ENCODE measurements at regions not wholly inside any gene's neighbourhood (a gene's known extent, or its start where the extent isn't known, plus 50 kb on each side); places are given as distances from the start of the nearest gene placed in this dataset.

DNA sequence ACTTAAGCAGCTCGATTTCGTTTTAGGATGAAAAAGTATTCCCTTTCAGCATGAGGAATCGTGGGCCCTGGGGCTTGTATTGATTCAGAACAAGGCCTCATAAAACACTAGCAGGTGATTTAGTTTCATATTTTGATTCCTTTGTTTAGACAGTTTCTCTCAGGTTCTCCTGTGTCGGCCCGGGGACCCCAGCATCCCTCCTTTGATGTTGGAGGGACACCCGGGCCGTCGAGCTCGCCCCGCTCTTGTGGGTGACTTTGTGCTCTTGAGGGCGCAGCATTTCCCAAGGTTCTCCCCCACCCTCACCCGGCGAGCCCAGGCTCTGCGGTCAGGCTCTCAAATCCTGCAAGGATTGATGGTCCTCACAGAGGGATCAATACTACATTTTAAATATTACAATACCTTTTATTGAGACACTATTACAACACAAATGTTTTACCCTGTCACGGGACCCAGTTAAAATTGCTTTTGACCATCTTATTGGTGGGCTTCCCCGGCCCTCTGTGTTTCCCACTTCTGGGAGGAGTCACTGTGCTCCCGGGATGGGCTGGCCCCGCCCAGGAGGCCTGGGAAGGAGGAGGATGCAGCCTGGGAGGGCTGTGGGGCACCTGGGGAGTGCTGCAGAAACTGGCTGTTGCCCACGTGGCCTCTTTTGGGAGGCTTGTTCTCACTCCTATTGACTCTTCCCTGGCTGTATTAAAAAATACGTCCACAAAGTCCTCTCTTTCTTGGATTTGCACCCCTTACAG lies 222.6 kb downstream of the INSIG2 start:
- no peak for DNase-seq

DNA sequence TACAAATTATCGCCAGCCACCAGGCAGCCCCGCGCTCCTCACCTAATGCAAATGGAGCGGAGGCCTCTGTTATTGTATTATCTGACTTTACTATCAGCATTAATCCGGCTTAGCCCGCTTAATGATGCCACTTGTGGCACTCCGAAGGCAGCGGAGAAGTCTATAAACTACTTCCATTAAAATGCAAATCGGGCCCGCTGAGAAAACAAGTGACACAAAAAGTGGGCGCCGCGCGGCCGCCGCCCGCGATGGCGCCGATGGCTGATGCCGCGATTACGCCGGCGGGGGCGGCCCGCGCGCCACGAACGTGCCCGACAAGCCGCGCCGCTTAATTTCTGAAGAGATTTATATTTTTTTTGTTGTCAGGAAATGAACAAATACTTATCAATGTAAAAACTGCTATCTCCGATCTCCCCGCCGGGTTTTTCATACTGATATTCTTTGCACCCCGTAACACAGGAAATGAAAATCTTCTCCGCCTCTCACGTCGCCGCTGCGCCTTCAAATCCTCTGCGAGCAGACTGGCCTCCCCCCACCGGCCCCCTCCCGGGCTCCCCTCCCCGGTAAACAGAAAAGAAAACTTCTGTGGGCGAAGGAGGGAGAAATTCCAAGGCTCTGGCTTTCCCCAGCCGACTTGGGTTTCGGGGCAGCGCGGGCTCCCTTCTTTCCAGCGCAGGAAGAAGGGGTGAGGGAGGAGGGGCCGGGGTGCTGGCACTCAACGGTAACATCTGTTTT lies 221.8 kb downstream of the INSIG2 start:
- peak; percentile 64 for DNase-seq

DNA sequence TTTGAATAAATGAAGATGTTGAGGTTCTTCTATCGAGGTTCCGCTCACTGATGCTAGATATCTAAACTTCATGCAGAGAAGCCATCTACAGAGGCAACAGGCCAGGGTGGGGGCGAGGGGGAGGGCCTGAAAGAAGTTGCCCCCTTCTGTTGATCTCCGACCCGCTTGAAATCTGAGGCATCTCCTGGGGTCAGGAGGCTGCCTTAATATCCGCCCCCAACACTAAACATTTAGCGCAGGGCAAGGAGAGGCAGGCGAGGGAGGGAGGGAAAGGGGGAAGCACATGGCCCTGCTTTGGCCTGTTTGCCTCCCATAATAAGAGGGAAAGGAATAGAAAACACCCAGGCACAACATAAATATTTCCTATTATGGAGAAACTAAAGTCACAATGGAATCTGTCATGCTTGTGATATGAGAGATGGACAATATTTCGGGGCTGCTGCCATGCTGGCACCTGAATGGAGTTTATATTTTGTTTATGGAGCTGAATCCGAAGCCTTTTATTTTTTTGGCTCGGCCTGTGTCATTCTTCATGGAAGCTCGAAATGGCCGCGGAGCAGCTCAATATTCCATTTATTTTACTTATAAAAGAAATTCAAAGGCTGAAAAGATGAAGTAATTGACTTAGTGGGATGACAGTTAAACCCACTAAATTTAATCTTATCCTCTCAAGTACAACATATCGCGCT lies 221.1 kb downstream of the INSIG2 start:
- DNase-seq, result no peak

DNA sequence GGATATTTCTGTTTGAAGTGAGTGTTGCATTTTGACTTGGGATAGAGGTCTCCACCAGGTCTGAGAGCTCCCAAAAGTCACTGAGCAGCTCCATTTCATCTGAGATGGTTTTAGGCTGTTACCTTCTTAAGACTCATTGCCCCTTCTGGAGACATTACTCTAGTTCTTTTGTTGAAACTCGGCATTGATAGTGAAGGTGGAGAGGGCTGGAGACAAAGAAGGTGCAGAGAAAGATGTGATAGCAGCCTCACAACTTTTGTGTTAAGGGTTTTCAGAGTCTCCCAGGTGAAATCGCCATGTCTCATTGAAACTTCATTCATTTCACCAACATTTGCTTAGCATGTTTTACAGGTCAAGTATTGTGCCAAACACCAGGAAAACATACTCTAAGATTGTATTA lies 219.6 kb downstream of the INSIG2 start:
- no peak for DNase-seq

DNA sequence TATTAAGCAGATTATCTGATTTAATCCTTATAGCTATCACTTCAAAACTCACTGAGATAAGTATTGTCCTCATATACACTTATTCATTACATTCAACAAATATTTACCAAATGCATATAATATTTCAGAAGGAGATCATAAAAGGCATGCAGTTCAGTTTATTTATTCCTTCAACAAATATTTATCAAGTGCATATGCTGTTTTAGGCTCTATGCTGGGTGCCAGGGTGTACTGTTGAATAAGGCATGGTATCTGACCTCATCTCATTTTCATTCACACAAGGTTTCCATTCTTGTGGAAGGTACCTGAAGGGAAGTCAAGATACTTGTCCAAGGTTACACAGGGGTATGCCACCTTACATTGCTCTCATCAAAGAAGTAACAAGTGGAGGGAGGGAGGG lies 213.0 kb downstream of the INSIG2 start:
- DNase-seq, result no peak

DNA sequence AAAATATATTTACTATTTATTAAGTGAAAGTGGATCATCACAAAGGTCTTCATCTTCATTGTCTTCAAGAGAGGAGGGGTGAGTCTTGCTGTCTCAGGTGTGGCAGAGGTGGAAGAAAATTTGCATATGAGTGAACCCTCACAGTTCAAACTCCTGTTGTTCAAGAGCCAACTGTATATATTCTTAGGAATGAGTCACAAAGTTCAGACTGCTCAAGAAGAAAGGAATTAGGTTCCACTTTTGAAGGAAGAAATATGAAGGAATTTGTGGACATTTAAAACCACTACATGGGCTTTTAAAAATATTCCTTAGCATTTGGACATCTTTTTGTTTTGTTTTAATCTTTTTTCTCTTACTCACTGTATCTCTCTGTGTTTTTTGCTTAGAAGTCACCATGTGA lies 212.6 kb downstream of the INSIG2 start:
- no peak for DNase-seq

DNA sequence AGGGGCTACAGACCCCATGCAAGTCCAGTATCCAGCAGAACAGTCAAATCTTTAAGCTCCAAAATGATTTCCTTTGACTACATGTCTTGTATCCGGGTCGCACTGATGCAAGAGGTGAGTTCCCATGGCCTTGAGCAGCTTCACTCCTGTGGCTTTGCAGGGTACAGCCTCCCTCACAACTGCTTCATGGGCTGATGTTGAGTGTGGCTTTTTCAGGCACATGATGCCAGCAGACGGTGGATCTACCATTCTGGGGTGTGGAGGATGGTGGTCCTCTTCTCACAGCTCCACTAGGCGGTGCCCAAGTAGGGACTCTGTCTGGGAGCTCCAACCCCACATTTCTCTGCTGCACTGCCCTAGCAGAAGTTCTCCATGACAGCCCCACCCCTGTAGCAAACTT lies 208.4 kb downstream of the INSIG2 start:
- DNase-seq, result no peak

DNA sequence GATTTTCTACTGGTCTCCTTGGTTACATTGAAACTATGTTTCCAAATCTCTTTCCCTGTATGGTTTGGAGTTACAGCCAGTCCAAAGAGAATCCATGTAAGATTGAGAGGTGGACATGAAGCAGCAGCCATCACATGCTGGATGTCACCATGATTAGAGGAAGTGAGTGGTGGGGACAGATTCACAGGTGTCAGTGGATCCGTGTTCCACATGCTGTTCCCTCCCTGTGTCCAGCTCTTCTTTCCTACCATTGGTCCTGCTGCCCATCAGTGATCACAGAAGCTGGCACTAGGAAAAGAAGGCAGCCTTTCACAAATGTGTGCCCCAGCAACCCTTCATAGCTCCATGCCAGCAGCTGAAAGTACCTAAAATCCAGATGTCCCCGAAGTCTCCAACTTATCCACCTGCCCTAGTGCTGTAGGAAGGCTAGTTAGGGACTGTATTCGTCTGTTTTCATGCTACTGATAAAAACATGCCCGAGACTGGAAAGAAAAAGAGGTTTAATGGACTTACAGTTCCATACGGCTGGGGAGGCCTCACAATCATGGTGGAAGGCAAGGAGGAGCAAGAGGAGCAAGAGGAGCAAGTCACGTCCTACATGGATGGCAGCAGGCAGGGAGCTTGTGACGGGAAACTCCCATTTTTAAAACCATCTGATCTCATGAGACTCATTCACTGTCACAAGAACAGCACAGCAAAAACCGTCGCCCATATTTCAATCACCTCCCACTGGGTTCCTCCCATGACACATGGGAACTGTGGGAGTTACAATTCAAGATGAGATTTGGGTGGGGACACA lies 207.5 kb downstream of the INSIG2 start:
- DNase-seq, result no peak

DNA sequence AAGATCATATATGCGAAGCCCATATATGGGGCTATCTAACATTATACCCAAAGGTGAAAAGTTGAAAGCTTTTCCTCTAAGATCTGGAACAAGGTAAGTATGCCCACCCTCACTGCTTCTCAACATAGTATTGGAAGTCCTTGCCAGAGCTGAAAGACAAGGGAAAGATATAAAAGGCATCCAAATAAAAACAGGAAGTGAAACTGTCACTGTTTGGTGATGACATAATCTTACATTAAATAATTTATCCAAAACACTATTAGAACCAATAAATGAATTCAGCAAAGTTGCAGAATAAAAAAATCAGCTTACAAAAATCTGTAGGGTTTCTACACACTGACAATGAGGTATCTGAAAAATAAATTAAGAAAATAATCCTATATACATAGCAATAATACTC lies 205.8 kb downstream of the INSIG2 start:
- DNase-seq, result no peak

DNA sequence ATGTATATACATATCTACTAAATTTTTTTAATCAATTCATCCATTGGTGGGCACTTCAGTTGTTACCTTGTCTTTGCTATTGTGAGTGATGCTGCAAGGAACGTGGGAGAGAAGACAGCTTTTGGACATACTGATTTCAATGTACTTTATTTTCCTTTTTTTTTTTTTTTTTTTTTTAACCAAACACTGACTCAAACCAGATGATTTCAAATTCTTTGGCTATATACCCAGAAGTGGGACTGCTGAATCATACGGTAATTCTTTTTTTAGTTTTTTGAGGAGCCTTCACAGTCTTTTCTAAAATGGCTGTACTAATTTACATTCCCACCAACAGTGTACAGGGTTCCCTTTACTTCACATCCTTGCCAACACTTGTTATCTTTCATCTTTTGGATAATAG lies 204.7 kb downstream of the INSIG2 start:
- DNase-seq, result no peak

DNA sequence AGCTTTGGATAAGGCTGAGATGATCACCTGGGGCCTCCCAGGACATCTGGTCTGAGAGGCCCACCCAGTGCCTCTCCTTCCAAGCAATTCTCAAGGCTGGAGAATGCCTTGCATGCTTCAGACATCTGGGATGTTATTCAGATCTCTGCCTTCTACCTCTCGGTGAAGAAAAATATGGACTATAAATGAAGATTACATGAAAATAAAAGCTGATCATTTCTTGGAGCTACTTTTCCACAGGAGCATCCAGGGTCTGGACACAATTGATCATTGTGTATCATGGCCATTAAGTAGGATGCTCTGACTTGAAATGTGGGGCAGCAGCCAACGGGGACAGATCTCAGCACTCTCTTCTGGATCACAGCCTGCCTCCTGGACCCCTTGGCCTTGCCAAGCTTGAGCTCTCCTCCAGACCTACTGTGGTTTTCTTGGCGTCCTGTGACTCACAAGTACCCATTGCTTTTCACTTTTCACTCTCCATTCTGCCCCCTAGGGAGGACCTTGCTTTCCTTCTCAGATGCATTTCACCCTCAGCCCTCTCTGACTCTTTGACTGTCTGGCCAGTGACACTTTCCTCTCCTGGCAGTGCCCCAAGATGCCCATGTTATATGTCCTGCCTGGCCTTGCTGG lies 203.1 kb downstream of the INSIG2 start:
- no peak for DNase-seq

DNA sequence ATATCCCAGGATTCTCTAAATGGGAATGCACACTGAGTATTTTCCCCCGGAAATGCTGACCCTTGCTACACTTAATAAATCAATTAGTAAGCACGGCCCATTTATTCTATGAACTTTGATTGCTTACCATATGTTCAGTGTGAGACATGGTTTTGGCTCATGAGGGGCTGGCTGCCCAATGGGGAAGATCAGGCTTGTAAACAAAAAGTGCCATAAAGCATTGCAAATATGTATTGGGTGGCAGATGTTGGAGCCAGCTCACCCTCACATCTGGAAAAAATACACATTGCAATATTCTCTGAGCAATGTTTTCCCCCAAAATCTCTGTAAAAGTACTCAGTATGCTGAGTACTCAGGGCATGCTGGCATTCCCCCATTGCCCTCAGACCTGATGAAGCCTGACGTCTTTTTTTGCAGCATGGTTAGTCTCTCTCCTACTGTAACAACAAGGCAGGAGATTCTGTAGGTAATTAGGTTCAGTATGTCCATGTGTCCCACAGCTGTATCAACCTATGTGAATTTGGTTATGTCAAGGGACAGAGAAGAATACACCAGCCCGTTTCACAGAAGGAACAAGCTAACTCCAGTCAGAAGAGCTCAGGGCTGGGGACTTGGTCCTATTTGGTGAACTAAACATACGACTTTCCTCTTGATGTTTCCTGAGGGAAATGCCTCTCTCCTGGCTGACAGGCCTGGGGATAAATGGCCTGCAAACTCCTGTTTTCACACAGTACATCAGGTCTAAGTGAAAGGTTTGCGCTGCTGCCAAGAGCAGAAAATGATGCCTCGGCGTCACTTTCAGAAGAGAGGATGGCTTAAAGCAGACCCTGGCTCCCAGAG lies 202.4 kb downstream of the INSIG2 start:
- no peak for DNase-seq

DNA sequence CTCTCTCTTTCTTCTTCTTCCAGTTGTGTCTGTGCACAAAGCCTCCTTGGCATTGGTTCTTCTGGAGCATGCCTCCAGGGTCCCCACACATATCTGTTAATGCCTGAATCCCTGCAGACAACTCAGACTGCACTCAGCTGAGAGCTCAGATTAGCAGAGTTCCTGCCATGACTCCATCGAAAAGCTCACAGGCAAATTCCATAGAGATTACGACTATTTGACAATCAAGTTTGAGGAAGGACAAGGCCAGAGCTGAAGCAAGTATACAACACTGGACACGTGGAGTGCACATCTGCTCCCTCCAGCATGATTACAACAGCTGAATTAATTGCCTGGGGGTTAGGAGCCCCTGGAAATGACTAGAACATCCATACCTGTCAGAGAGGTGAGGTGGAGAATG lies 190.7 kb downstream of the INSIG2 start:
- no peak for DNase-seq

DNA sequence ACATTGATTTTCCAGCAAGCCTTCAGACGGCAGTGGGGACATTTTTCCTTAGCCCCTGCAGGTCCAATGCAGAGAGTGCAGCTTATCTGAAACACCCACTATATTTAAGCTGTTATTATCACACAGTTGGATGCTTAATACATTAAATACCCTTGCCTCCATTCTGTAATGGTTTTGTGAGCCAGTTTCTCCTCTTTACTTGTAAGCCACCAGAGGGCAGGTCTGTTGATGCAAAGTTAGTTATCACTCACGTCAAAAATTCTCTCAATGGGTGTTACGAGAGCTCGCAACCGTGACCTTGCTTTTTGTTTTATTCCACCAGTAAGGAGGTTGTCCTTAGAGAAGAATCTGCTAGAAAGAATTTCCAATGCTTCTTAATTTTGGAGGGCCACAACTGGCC lies 189.8 kb downstream of the INSIG2 start:
- DNase-seq, result no peak

DNA sequence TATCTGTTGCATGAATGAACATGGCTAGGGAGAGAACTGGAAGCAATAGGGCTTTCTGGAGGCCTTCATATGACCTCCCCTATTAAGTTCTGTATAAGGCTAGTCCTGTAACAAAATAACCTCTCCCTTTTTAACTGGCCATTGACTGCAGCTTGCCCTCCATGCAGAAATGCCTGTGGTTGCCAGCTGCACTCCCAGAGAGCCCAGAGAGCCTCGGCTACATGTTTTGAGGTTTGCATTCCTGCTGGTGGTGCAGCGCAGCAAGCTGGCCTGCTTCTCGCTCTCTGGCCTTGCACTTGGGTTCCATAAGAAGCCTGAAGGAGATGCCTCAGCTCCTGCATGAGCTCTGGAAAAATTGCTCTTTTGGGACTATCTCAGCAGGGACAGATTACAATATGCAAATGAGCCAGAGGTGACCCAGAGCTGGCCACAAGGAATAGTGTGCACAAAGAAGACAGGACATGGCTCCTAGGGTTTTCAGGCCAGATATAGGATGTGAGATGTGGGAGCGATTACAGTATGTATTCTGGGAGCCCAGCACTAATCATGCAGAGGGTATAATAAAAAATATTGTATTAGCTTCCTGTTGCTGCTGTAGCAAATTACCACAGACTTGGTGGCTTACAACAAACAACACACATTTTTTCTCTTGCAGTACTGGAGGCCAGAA lies 186.7 kb downstream of the INSIG2 start:
- no peak for DNase-seq

DNA sequence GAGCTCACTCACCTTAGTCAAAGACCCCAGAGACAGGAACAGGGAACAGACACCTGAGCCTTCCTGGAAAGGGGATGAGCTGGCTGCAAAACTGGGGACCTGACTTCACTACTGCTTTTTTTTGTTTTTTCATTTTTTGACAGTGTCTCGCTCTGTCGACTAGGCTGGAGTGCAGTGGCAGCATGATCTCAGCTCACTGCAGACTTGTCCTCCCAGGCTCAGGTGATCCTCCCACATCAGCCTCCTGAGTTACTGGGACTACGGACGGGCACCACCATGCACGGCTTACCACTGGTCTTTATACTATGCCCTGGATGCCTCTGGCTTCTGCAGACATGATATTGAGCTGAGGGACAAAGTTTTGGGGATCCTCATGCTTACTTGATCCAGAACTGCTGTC lies 184.1 kb downstream of the INSIG2 start:
- DNase-seq, result no peak

DNA sequence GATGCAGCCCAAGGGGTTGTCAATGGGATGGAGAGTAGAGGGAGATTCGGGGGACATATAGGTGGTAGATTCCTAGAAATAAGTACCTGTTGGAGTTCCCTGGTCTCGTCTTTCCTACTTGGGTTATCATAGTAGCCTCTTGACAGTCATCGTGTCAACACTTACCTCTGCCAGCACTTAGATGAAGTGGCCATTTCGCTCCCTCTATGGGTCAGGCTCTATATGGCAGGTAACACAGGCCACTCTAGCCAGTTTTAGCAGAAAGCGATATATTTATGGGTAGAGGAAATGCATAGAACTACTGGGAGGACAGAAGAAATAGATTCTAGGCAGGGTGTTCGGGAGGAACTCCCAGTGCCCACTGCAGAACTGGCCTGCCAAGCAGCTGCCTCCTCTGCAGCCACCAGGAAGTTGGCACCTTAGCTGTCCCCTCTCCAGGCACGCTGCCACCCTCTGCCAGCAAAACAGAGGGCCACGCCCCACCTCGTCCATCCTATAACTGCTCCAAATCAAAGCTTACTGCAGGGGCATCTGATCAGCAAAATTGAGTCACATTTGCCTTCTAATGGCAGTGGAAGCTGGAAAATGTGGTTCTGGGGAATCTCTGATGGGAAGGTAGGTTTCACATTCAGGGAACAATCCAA lies 181.3 kb downstream of the INSIG2 start:
- DNase-seq, result no peak

DNA sequence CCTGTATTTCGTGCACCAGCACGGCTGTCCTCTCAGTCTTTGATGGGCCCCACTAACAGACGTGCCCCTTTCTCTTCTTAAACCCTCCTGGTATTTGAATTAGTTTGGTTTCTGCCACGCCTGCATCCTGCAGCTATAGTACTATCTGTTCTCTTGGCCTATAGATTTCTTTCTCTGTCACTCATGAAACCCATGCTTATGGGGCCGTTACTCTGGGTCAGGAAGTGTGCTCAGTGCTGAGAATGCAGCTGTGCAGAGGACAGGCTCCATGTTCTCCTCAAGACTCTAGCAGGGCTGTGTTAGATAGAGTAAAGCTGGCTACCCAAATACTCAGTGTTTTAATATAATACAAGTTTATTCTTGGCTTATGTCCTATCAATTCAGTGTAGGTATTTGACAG lies 180.0 kb downstream of the INSIG2 start:
- no peak for DNase-seq

DNA sequence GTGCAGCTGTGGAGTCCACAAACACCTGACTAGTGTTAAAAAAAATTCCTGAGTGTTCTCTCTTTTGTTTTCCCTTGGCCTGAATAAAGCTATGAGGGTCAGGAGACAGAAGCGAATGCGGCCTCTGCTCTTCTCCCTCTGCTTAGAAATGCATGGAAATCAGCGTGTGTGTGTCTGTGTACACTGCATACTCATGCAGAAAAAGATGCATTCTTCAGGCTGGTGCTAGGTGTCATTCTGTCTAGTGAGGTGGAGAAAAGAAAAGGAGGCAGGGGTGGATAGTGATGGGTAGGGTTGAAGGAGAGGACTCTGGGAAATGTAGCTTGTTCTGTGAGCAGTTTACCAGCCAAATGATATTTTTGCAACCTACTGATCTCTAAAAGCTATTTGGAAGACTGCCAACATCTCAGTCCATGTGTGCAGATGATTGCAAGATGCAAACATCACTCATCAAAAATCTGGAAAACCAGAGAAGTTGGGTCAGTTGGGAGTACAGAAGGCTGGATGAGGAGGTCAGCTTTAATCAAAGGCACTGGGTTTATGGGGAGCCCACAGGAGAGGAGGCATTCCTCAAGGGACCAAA lies 177.7 kb downstream of the INSIG2 start:
- no peak for DNase-seq
